GM13976 (cell line): ENCODE measurements at regions not wholly inside any gene's neighbourhood (a gene's known extent, or its start where the extent isn't known, plus 50 kb on each side); places are given as distances from the start of the nearest gene placed in this dataset.

Experiments used
- DNase-seq: peaks from one replicate; pipeline ENCODE4 v3.0.0; 2012; ENCODE audit warnings: low spot score
- CTCF ChIP-seq: IDR thresholded peaks from 2 replicates; pipeline ENCODE4 v1.5.1; 2012; ENCODE audit warnings: borderline replicate concordance, mild to moderate bottlenecking; ENCODE audit not compliant: insufficient read depth; ENCODE audit errors: extremely low read depth, missing control alignments, control extremely low read depth
- in situ Hi-C: fragments of 300-500 bp; cut with MboI; formaldehyde crosslinking; loops from one replicate; pipeline ENCODE4 v1.12.0; 2022; ENCODE audit warnings: low sequenced_read_pairs, mixed read lengths, inconsistent platforms; ENCODE audit not compliant: unreplicated experiment

GRCh38 chr10:29916669-29917068, 142.7 kb downstream of the JCAD start:
- no peak for DNase-seq
- no peak for TF ChIP-seq CTCF
- in situ Hi-C loops: no loop called here

- TF ChIP-seq CTCF: no peak
- no peak for DNase-seq
- in situ Hi-C loops: no loop called here
These were observed 144.2 kb downstream of the JCAD start for GRCh38 chr10:29914986-29915785.

DNA sequence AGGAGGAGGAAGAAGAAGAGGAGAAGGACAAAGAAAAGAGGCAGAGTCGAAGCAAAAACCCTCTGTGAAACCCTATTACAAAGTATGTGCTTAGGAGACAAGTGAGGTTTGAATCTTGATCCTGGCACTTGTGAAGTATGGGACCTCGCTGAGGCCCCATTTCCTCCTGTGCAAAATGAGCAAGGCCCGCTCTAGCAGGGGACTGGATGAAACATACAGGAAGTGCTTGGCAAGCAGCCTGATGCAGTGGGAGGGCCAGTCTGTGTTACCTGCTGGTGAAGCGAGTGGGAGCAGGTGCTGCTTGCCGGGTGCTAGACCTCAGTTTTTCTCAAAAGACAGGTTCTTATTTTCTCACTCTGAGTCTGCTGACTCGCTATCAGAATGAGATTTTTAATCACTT, 150.4 kb downstream of the JCAD start:
- no peak for DNase-seq
- in situ Hi-C loops: no loop called here
- no peak for TF ChIP-seq CTCF

- in situ Hi-C loops: no loop called here
- no peak for TF ChIP-seq CTCF
- DNase-seq: no peak
These were observed 158.5 kb downstream of the JCAD start for GRCh38 chr10:29900865-29901264.

GRCh38 chr10:29897999-29898716, 161.2 kb downstream of the JCAD start:
- TF ChIP-seq CTCF: no peak
- no peak for DNase-seq
- in situ Hi-C loops: no loop called here

- in situ Hi-C loops: no loop called here
- no peak for TF ChIP-seq CTCF
- DNase-seq: no peak
These were observed 162.0 kb downstream of the JCAD start for GRCh38 chr10:29897430-29897829.
